Retinal pigment epithelial cell (primary cell): ENCODE measurements at regions not wholly inside any gene's neighbourhood (a gene's known extent, or its start where the extent isn't known, plus 50 kb on each side); places are given as distances from the start of the nearest gene placed in this dataset.

Experiments
- DNase-seq: peaks from one replicate; pipeline ENCODE4 v3.0.0-alpha.2; 2010; ENCODE audit warnings: low read depth
- H3K4me3 ChIP-seq: 2 replicates; pipeline ENCODE4 v1.5.1; 2011; ENCODE audit warnings: mild to moderate bottlenecking, low read length, control low read depth, moderate library complexity
- TF ChIP-seq, protein P1 (sequence below): conservative IDR thresholded peaks from 2 replicates; pipeline ENCODE4 v1.5.1; 2011; ENCODE audit warnings: low read depth, low read length, control low read depth, inconsistent platforms

- TF ChIP-seq, protein P1, sequence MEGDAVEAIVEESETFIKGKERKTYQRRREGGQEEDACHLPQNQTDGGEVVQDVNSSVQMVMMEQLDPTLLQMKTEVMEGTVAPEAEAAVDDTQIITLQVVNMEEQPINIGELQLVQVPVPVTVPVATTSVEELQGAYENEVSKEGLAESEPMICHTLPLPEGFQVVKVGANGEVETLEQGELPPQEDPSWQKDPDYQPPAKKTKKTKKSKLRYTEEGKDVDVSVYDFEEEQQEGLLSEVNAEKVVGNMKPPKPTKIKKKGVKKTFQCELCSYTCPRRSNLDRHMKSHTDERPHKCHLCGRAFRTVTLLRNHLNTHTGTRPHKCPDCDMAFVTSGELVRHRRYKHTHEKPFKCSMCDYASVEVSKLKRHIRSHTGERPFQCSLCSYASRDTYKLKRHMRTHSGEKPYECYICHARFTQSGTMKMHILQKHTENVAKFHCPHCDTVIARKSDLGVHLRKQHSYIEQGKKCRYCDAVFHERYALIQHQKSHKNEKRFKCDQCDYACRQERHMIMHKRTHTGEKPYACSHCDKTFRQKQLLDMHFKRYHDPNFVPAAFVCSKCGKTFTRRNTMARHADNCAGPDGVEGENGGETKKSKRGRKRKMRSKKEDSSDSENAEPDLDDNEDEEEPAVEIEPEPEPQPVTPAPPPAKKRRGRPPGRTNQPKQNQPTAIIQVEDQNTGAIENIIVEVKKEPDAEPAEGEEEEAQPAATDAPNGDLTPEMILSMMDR = no peak
- DNase-seq = no peak
- H3K4me3 ChIP-seq = no peak overlapping the region
These were observed 57.8 kb upstream of the EDN1 start for GRCh38 chr6:12232339-12232738.

GRCh38 chr6:12232821-12233220 lies 57.3 kb upstream of the EDN1 start:
- no peak overlapping the region for H3K4me3 ChIP-seq
- TF ChIP-seq, protein P1 = no peak
- DNase-seq = no peak

DNA sequence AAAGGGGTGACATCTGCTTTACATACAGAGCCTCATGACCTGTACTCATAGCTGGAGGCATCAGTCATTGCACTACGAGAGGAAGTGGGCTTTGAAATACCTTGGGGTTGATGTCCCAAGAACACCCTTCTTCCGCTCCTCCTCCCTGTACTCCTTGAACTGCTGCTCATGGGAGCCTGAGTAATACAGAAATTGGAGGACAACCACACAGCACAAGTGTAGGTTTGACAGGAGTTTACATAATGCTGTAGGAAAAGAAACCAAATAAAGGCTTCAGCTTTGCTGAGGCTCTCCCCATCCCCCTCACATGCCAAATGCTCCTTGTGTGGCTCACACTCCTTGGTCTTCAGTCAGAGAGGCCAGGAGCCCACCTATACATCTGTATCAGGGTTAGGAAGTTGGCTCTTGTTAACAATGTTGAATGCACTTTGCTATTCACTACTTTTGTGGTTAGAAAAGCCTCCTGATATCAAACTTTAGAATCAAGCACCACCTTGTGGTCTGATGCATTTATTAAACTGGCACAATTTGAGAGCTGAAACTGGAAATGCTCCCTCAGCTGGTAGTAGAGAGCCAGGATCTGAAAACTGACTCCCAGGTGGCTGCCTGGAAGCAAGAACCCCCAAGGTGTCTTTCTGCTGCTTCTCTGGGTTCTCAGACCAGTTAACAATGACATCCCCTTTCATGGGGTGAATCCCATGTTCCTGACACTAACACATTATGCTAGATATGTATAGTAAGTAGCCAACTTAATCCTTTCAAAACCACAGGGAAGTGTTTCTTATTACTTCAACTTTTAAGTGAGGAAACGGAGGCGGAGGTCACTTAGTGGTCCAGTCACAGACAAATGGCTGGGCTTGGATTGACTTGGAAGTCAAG lies 56.2 kb upstream of the EDN1 start:
- peak; percentile 58 for DNase-seq
- TF ChIP-seq, protein P1 = peak; percentile 90

GRCh38 chr6:12235341-12235740 lies 54.8 kb upstream of the EDN1 start:
- TF ChIP-seq, protein P1 = no peak
- H3K4me3 ChIP-seq = no peak overlapping the region
- DNase-seq = no peak

More for the DNA sequence above, 56.2 kb upstream of the EDN1 start:
- H3K4me3 ChIP-seq = no peak overlapping the region

GRCh38 chr6:12238219-12238618 lies 51.9 kb upstream of the EDN1 start:
- no peak overlapping the region for H3K4me3 ChIP-seq
- TF ChIP-seq, protein P1 = no peak
- DNase-seq = no peak
